ENCODE measurements at regions not wholly inside any gene's neighbourhood (a gene's known extent, or its start where the extent isn't known, plus 50 kb on each side); places are given as distances from the start of the nearest gene placed in this dataset.
A peak's percentile ranks its signal among the peaks of the same experiment; 100 is the strongest.

GRCh38 chr4:128649575-128650205 is 159.8 kb upstream of the JADE1 start:
- Histone ChIP-seq H3K27me3 (ENCODE audit: control insufficient read depth in 1 of 2, insufficient read depth in 2 of 2, low read length in 2 of 2) (peaks cover 0 to 2% of the 10 kb centered on the region in 2 experiments; a peak in 1 of 5 replicates), H3K36me3 (replicated peaks in 1 of 2; ENCODE audit: control insufficient read depth in 1 of 2, insufficient read depth in 2 of 2, low read length in 2 of 2) (no peaks in the 10 kb centered on the region), H2AFZ (ENCODE audit: low read length) (no peak overlapping the region), H3K4me2 (ENCODE audit: low read depth, low read length) (no peak overlapping the region), H3K9ac (ENCODE audit: insufficient read depth, low read depth, low read length) (no peak overlapping the region), H3K9me3 (ENCODE audit: low read length) (peaks cover 7% of the 10 kb centered on the region; the same call in 1 of the 2 replicates), H3K4me3 (replicated peaks in 1 of 3; ENCODE audit: insufficient read depth in 1 of 3, low read depth in 2 of 3, low read length in 3 of 3) (no peak overlapping the region), H3K27ac (ENCODE audit: extremely low read length, insufficient read depth, low read length) (no peak overlapping the region), H3K79me2 (ENCODE audit: insufficient read depth, low read length) (no peaks in the 10 kb centered on the region), H3K4me1 (ENCODE audit: insufficient read depth, low read length) (peaks cover 12% of the 10 kb centered on the region), H4K20me1 (ENCODE audit: insufficient read depth, low read length) (no peaks in the 10 kb centered on the region)
- DNase-seq (ENCODE audit: low spot score) (peak; percentile 6), ATAC-seq (peak; percentile 68), FAIRE-seq (no peak)
- TF ChIP-seq NONO (IDR thresholded peaks at IDR 0.05) (no peak), NONO (CRISPR knock-in tag; conservative IDR thresholded peaks at IDR 0.05) (no peak), HNF4A (CRISPR knock-in tag; IDR thresholded peaks at IDR 0.05) (peak; percentile 15; the same call in 1 of the 2 replicates)
- in situ Hi-C loops (cut with HindIII; ENCODE audit: extremely low pct_ligation_motif_present, low pct_unique_long_range_greater_than_20kb): no loop called here
- CTCF ChIA-PET (ENCODE audit: low intra/inter-chr PET ratio, low total read pairs): no interaction called here
- BruUV-seq (replicated peaks): no TSS peak
- 10% methylated on average over 1 of the region's 1 CpG for WGBS (ENCODE audit: low lambda C conversion rate)
- intact Hi-C loops (cut with micrococcal nuclease; ENCODE audit: unreplicated experiment): loop anchor here (10.0 kb wide), 1 partner anchor 195 kb away; no protein-coding TSS in a partner anchor
- POLR2A ChIA-PET: no interaction called here

GRCh38 chr4:128649161-128649560 is 160.3 kb upstream of the JADE1 start:
- Histone ChIP-seq H4K20me1 (ENCODE audit: insufficient read depth, low read length) (no peaks in the 10 kb centered on the region), H3K4me3 (replicated peaks in 1 of 3; ENCODE audit: insufficient read depth in 1 of 3, low read depth in 2 of 3, low read length in 3 of 3) (no peak overlapping the region), H3K4me2 (ENCODE audit: low read depth, low read length) (no peak overlapping the region), H3K9me3 (ENCODE audit: low read length) (peaks cover 2% of the 10 kb centered on the region; the same call in 1 of the 2 replicates), H3K36me3 (replicated peaks in 1 of 2; ENCODE audit: control insufficient read depth in 1 of 2, insufficient read depth in 2 of 2, low read length in 2 of 2) (no peaks in the 10 kb centered on the region), H2AFZ (ENCODE audit: low read length) (no peak overlapping the region), H3K27me3 (ENCODE audit: control insufficient read depth in 1 of 2, insufficient read depth in 2 of 2, low read length in 2 of 2) (peaks cover 0 to 2% of the 10 kb centered on the region in 2 experiments; a peak in 1 of 5 replicates), H3K27ac (ENCODE audit: extremely low read length, insufficient read depth, low read length) (no peak overlapping the region), H3K79me2 (ENCODE audit: insufficient read depth, low read length) (no peaks in the 10 kb centered on the region), H3K9ac (ENCODE audit: insufficient read depth, low read depth, low read length) (no peak overlapping the region), H3K4me1 (ENCODE audit: insufficient read depth, low read length) (peaks cover 12% of the 10 kb centered on the region)
- intact Hi-C loops (cut with micrococcal nuclease; ENCODE audit: unreplicated experiment): loop anchor here (10.0 kb wide), 1 partner anchor 194 kb away; no protein-coding TSS in a partner anchor
- FAIRE-seq (no peak), DNase-seq (ENCODE audit: low spot score) (no peak), ATAC-seq (no peak)
- no TSS peak for BruUV-seq (replicated peaks)
- ChIA-PET CTCF (ENCODE audit: low intra/inter-chr PET ratio, low total read pairs) (no interaction called here), POLR2A (no interaction called here)
- 0% methylated on average over 1 of the region's 1 CpG for WGBS (ENCODE audit: low lambda C conversion rate)
- in situ Hi-C loops (cut with HindIII; ENCODE audit: extremely low pct_ligation_motif_present, low pct_unique_long_range_greater_than_20kb): no loop called here
- TF ChIP-seq XRCC5 (optimal IDR thresholded peaks at IDR 0.05; ENCODE audit: low read length) (no peak), LCORL (IDR thresholded peaks at IDR 0.05) (peak; percentile 63; the same call in 1 of the 2 replicates), LCORL (CRISPR knock-in tag; IDR thresholded peaks at IDR 0.05) (no peak), ZNF234 (CRISPR knock-in tag; conservative IDR thresholded peaks at IDR 0.05) (no peak), SP140L (CRISPR knock-in tag; IDR thresholded peaks at IDR 0.05; ENCODE audit: borderline replicate concordance) (no peak), SETDB1 (CRISPR knock-in tag; IDR thresholded peaks at IDR 0.05; ENCODE audit: borderline replicate concordance) (no peak), TGIF2 (CRISPR knock-in tag; IDR thresholded peaks at IDR 0.05) (no peak)

Measured in HepG2 (cell line).